ENCODE measurements at regions not wholly inside any gene's neighbourhood (a gene's known extent, or its start where the extent isn't known, plus 50 kb on each side); places are given as distances from the start of the nearest gene placed in this dataset.

DNA sequence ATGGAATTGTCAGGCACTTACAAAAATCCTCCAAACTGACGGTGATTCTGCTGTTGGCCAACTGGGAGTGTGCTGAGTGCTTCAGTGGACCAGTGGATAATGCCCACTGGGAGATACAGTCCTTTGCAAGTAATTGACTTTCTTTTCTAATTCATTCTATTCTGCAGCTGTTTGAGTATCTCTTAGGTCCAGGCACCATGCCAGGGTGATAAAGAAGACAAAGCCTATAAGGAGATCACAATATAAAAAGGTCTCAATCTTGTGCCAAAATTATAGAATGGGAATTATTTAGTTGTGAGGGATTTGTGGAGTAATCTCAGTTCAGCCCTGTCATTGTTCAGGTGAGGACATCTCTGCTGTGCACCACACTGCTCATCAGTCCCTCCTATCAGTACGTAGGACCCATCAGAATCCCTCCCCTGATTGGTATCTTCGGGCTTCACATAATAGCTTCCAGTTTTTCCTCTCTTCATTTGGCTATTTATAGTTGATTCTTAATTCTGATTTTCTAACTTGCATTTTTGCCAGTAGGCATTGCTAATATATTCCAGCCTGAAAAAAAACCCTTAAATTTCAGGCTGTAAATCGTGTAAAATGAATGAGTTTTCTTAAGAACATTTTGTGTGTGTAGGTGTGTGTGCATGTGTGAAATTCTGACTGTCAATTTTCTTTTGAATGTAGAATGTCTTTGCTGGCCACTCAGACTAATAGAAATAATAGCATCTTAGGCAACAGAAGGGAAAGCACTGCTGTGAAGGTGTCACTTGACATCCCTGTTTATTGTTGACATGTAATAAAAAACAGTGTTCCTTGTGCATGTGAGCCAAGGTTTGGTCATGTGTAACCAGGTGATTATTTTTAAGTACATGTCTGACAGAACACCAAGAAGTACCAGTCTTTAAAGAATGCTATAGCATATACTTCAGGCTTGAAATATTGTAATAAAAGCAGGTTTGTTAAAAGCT is 457.6 kb upstream of the RGS6 start:
- no peak overlapping the region for H3K27ac ChIP-seq
- no peaks in the 10 kb centered on the region for H3K36me3 ChIP-seq
- TF ChIP-seq, protein P1, sequence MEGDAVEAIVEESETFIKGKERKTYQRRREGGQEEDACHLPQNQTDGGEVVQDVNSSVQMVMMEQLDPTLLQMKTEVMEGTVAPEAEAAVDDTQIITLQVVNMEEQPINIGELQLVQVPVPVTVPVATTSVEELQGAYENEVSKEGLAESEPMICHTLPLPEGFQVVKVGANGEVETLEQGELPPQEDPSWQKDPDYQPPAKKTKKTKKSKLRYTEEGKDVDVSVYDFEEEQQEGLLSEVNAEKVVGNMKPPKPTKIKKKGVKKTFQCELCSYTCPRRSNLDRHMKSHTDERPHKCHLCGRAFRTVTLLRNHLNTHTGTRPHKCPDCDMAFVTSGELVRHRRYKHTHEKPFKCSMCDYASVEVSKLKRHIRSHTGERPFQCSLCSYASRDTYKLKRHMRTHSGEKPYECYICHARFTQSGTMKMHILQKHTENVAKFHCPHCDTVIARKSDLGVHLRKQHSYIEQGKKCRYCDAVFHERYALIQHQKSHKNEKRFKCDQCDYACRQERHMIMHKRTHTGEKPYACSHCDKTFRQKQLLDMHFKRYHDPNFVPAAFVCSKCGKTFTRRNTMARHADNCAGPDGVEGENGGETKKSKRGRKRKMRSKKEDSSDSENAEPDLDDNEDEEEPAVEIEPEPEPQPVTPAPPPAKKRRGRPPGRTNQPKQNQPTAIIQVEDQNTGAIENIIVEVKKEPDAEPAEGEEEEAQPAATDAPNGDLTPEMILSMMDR (IDR thresholded peaks at IDR 0.05 in 4 of 5, conservative IDR thresholded peaks at IDR 0.05 in 1 of 5) = no peak
- no peak for TF ChIP-seq POLR2A (IDR thresholded peaks at IDR 0.05)
- in situ Hi-C loops (cut with MboI; ENCODE audit: low sequenced_read_pairs in 4 of 4) (no loop called here), intact Hi-C loops (cut with DNase I; ENCODE audit: low total_unique reads) (no loop called here)
- no peak for ATAC-seq
- no peak overlapping the region for H3K4me3 ChIP-seq
- no peak for DNase-seq
- no peaks in the 10 kb centered on the region for H3K9me3 ChIP-seq
- H3K27me3 ChIP-seq = no peaks in the 10 kb centered on the region
- peaks cover 0 to 6% of the 10 kb centered on the region in 2 donors for H3K4me1 ChIP-seq

DNA sequence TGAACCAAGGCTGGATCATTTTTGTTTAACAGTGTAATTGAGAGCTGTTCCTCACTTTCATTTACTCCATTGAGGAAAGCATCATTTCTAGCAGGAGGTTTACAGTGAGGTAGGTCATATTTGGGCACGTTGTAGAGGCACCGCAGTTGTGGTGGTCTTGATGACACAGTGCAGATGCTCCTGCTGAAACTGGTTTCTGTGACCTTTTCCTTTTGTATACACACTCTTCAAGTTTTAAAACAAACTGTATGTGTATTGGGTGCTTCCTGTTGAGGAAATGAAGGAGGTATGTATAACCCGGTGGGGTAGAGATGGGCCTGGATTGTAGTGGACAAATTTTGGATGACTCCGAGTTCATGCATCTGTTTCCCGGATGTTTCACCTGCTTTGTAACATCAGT is 456.3 kb upstream of the RGS6 start:
- in situ Hi-C loops (cut with MboI; ENCODE audit: low sequenced_read_pairs in 4 of 4) = no loop called here
- no peaks in the 10 kb centered on the region for H3K27me3 ChIP-seq
- DNase-seq (no peak), ATAC-seq (no peak)
- no peak overlapping the region for H3K4me3 ChIP-seq
- H3K9me3 ChIP-seq = no peaks in the 10 kb centered on the region
- H3K36me3 ChIP-seq = no peaks in the 10 kb centered on the region
- no peak overlapping the region for H3K27ac ChIP-seq
- H3K4me1 ChIP-seq = peaks cover 0 to 6% of the 10 kb centered on the region in 2 donors
- no peak for TF ChIP-seq POLR2A (IDR thresholded peaks at IDR 0.05)
- TF ChIP-seq, protein P1 (IDR thresholded peaks at IDR 0.05 in 4 of 5, conservative IDR thresholded peaks at IDR 0.05 in 1 of 5) = no peak
- intact Hi-C loops (cut with DNase I; ENCODE audit: low total_unique reads) = no loop called here

DNA sequence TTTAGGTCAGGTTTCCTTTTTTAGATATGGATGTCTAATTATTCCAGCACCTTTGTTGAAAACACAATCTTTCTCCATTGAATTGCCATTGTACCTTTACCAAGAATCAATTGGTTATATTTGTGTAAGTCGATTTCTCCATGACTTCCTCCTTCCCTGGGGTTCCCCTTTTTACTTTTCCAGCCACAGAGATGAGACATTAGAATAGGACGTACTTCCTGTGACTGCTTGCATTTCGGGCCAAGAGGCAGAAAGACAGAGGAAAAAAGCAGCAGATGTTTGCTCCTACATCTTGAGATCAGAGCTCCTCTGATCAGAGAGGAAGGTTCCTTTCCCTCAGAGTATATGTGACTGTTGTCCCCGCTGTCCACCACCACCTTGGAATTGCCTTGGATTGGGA is 453.7 kb upstream of the RGS6 start:
- intact Hi-C loops (cut with DNase I; ENCODE audit: low total_unique reads) (no loop called here), in situ Hi-C loops (cut with MboI; ENCODE audit: low sequenced_read_pairs in 4 of 4) (no loop called here)
- TF ChIP-seq, protein P1 (IDR thresholded peaks at IDR 0.05 in 4 of 5, conservative IDR thresholded peaks at IDR 0.05 in 1 of 5) = no peak
- TF ChIP-seq POLR2A (IDR thresholded peaks at IDR 0.05) = no peak
- Histone ChIP-seq H3K4me3 (no peak overlapping the region), H3K27ac (no peak overlapping the region), H3K27me3 (no peaks in the 10 kb centered on the region), H3K36me3 (no peaks in the 10 kb centered on the region), H3K4me1 (peaks cover 0 to 6% of the 10 kb centered on the region in 2 donors), H3K9me3 (no peaks in the 10 kb centered on the region)
- ATAC-seq (no peak), DNase-seq (no peak)

DNA sequence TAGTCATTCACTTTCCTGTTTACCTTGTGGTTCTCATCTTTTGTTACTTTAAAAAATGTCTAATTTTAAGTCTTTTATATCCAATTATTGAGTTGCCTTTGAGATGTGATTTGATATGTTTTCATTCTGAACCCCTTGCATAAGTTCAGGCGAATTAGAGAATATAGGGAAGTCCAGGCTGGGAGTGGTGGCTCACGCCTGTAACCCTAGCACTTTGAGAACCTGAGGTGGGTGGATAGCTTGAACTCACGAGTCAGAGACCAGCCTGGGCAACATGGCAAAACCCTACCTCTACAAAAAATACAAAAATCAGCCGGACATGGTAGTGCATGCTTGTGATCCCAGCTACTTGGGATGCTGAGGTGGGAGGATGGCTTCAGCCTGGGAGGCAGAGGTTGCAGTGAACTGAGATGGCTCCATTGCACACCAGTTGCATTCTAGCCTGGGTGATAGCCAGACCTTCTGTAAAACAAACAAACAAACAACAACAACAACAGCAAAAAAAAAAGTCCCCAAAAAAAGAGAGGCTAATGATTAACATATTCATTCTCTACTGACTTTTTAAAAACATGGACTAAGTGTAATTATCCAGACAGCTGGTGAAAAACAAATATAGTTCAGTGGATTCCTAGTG is 451.1 kb upstream of the RGS6 start:
- no peak overlapping the region for H3K27ac ChIP-seq
- TF ChIP-seq POLR2A (IDR thresholded peaks at IDR 0.05) = no peak
- TF ChIP-seq, protein P1 (IDR thresholded peaks at IDR 0.05 in 4 of 5, conservative IDR thresholded peaks at IDR 0.05 in 1 of 5) = no peak
- H3K9me3 ChIP-seq = no peaks in the 10 kb centered on the region
- DNase-seq (no peak), ATAC-seq (no peak)
- intact Hi-C loops (cut with DNase I; ENCODE audit: low total_unique reads) (no loop called here), in situ Hi-C loops (cut with MboI; ENCODE audit: low sequenced_read_pairs in 4 of 4) (no loop called here)
- no peaks in the 10 kb centered on the region for H3K4me1 ChIP-seq
- H3K27me3 ChIP-seq = no peaks in the 10 kb centered on the region
- H3K4me3 ChIP-seq = no peak overlapping the region
- H3K36me3 ChIP-seq = no peaks in the 10 kb centered on the region

All from gastrocnemius medialis (tissue), 4 donors.